CD4-positive, alpha-beta T cell treated with Interleukin-17A for 4 hours (primary cell): ENCODE measurements at regions not wholly inside any gene's neighbourhood (a gene's known extent, or its start where the extent isn't known, plus 50 kb on each side); places are given as distances from the start of the nearest gene placed in this dataset.
"Not testable (repeated sequence)": the region's sequence is repeated elsewhere in the genome, so short reads cannot be mapped to it uniquely, and the experiment has no call there.

ENCODE experiments used
- DNase-seq: peaks from one replicate; pipeline ENCODE4 v3.0.0-alpha.2; 2020; ENCODE audit warnings: mixed read lengths

DNA sequence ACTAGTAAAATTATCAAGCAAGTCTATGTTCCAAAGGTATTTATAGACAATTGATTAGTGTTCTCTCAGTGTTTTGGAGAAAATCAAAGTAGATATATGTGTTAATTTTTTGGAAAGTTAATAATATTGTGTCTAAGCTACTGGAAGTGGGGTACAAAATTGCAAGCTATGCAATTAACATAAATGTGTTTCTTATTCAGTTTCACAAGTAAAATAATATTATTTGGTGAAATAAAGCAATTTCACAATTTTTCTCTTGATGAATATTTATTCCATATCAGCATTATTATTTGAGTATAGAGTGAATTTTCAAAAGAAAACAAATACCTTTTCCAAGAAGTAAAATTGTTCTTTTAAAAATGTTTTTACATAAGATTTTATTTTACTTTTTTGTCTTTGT is 1047.7 kb downstream of the TBL1XR1 start:
- no peak for DNase-seq

GRCh38 chr3:176147251-176147650 is 1050.0 kb downstream of the TBL1XR1 start:
- no peak for DNase-seq

- DNase-seq: no peak
These were observed 1055.4 kb downstream of the TBL1XR1 start for GRCh38 chr3:176141837-176142236.

DNA sequence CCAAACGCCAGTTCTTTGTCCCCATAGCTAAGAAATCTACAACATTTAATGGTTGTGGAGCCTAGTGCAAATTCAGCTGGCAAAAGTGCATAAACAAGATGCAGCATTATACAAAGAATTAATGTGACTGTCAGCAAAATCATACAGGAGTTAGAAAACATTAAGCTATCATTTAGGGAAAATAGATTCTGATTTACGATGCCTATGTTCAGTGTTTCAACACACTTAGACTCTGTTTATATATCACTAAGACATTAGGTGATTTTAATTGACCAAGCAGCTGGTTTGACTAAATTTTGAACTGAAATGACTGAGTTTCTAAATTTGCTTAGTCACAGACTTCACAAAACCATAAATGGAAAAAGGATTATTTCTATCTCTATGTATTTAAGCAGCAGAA is 1076.8 kb downstream of the TBL1XR1 start:
- DNase-seq: no peak

- DNase-seq: no peak
These were observed 1077.5 kb downstream of the TBL1XR1 start for GRCh38 chr3:176119826-176120225.

GRCh38 chr3:176106380-176106779 is 1090.9 kb downstream of the TBL1XR1 start:
- DNase-seq: no peak

GRCh38 chr3:176097027-176097426 is 1100.3 kb downstream of the TBL1XR1 start:
- no peak for DNase-seq

DNA sequence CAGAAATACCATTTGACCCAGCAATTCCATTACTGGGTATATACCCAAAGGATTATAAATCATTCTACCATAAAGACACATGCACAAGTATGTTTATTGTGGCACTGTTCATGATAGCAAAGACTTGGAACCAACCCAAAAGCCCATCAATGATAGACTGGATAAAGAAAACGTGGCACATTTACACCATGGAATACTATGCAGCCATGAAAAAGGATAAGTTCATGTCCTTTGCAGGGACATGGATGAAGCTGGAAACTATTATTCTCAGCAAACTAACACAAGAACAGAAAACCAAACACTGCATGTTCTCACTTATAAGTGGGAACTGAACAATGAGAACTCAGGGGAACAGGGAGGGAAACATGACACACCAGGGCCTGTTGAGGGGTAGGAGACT is 1103.4 kb downstream of the TBL1XR1 start:
- DNase-seq: not testable (repeated sequence)

- no peak for DNase-seq
These were observed 1106.6 kb downstream of the TBL1XR1 start for GRCh38 chr3:176090727-176091126.

DNA sequence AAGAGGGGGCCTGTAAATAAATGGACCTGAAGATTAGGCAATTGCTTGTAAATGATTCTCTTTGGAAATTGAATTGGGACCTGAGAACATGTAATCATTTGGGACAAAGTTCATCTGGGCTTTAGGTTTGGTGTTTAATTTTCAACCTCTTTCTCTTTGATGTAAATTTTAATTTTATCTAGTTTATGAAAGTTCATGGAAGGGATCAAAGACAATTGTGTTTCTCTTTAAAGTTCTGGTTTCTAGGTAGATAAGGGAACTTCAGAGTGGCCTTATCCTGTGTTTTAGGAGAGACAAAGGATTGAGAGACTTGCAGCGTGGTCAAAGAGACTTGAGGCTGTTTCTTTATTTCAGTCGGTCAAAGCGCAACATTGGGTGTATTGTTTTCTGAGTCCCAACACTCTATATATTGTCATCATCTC is 1108.3 kb downstream of the TBL1XR1 start:
- DNase-seq: no peak

DNA sequence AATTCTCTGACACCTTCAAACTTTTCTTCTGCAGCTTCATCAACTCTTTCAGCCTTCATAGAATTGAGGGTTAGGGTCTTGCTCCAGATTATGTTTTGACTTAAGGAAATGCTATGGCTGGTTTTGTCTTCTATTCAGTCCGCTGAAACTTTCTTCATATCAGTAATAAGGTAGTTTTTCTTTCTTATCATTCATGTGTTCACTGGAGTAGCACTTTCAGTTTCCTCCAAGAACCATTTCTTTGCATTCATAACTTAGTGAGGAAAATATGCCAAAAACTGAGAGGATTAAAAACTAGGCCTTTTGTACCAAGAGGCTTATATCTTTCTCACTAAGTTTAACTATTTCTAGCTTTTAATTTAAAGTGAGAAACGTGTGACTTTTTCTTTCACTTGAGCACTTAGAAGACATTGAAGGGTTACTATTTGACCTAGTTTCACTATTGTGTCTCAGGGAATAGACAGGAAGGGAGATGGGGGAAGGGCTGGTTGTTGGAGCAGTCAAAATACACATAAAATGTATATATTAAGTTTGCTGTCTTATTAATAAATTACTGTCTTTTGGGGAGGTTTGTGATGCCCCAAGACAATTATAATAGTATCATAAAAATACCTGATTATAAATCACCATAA is 1110.1 kb downstream of the TBL1XR1 start:
- no peak for DNase-seq

DNA sequence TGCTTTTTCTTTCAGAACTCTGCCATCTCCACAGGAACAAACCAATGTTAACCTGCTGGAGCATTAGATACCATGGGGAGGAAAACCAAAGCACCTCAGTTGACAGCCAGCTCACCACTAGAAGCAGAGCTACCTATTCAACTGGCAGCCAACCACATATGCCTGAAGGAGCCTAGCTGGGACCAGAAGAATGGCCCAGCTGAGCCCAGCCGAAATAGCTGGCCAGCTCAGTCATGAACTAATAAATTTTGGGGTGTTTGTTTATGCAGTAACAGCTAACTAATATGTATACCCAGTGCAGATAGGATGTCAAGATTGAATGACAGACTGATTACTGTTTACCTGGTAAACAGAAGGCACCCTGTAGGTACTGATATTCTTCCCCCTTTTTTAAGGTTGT is 1117.5 kb downstream of the TBL1XR1 start:
- DNase-seq: no peak

DNA sequence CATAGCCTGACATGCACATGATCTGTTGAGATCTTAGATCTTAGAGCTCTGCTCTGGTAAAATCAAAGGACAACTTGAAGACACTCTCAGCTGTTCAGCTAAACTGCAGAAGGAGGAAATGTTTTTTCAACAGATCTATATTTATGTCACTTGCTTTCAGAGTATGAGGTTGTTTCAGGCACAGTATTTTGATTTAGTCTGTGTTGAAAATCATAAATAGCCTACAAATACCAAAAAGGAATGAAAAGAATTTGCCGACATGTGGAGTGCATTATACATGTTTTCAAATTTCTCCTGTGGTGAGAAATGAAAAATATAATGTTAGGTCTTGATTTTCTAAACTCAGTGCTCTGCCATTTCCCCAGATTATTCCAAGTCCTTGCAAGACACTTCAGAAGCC is 1118.4 kb downstream of the TBL1XR1 start:
- no peak for DNase-seq

GRCh38 chr3:176075491-176075890 is 1121.8 kb downstream of the TBL1XR1 start:
- no peak for DNase-seq

DNA sequence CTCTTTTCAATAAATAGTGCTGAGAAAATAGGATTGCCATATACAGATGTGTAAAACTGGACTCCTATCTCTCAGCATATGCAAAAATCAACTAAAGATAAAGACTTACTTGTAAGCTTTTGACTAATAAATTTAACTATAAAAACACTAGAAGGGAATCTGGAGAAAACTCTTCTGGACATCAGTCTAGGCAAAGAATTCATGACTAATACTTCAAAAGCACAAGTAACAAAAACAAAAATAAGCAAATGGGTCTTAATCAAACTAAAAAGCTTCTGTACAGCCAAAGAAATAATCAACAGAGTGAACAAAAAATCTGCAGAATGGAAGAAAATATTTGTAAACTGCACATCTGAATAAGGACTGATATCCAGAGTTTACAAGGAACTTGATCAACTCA is 1122.2 kb downstream of the TBL1XR1 start:
- DNase-seq: no peak

DNA sequence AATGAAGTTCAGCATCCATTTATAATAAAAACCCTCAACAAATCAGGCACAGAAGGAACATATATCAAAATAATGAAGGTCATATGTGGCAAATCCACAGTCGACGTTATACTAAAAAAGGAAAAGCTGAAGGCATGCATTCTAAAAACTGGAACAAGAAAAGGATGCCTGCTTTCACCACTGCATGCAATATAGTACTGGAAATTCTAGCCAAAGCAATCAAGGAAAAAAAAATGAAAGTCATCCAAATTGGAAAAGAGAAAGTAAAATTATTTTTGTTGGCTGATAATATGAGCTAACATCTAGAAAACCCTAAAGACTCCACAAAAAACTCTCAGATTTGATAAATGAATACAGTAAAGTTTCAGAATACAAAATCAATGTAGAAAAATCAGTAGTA is 1123.2 kb downstream of the TBL1XR1 start:
- DNase-seq: no peak

- DNase-seq: no peak
These were observed 1125.3 kb downstream of the TBL1XR1 start for GRCh38 chr3:176071943-176072342.

DNA sequence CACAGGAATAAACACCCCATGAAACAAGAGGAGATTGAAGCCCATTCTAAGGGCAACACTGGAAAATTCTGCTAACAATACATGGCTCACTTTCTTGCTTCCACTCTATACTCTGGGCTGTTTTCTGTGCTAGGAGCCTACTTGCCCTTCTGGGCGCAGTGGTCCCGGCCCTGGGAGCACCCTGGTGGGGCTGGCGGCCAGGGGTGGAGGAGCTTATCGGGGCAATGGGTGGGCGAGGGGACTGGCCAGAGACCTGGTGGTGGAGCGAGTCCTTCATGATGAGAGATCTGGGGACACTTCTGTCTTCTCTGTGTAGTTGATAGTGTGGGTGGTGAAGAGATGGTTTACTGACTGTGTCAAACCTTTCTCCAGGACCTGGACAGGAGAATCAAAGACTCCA is 1128.5 kb downstream of the TBL1XR1 start:
- DNase-seq: no peak

DNA sequence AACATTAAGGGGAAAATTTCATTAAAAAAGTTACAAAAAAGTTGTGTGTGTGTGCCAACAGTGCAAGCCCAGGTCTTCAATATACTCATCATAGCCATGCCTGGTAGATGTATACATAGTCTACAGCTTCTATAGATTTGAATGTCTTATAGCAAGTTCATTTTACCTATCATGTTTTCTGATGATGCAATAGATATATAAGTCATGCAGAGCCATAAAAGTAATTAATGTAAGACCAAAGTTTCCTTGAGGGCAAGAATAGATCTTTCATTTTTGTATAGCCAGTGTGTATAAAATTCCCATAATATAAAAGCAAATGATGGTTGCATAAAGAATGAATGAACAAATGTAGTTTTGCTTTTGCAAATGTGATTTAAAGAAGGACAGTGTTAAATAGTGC is 1138.4 kb downstream of the TBL1XR1 start:
- no peak for DNase-seq

- no peak for DNase-seq
These were observed 1141.4 kb downstream of the TBL1XR1 start for GRCh38 chr3:176055836-176056235.

- no peak for DNase-seq
These were observed 1145.5 kb downstream of the TBL1XR1 start for GRCh38 chr3:176051766-176052165.

GRCh38 chr3:176046703-176047102 is 1150.6 kb downstream of the TBL1XR1 start:
- DNase-seq: no peak

DNA sequence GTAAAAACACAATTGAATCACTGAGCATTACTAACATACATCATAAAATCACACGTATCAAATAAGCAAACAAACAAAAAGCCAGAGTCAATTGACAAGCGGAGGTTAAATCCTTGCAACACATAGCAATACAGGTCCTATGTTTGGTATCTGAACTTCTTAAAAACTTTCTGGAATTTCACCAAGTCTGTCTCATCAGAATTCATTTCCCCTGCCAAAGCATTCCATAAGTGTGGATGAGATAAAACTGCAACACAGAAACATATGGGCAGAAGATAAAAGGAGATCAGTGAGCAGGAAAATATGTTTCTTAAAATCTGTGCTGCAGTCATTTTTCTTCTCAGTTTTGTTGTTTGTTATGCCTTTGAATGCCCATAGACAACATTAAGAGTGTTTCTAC is 1155.5 kb downstream of the TBL1XR1 start:
- DNase-seq: no peak

DNA sequence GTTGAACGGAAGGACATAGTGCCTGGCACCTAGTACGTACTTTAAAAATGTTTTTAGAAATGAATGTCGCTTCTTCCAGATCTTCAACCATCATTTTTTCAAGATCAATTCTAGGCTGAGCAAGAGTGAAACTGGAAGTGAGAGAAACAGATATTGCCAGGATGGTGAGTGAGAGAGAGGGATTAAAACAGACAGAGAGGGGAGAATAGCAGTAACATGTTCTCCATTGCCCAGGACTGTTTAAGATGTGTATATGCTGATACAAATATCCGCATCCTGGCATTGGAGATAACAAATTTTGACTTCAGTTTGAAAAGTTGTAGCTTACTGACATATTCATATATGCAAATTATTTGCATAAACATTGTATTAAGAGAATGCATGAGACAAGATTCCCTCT is 1156.1 kb downstream of the TBL1XR1 start:
- DNase-seq: no peak

GRCh38 chr3:176037636-176038035 is 1159.6 kb downstream of the TBL1XR1 start:
- no peak for DNase-seq

GRCh38 chr3:176032043-176032442 is 1165.2 kb downstream of the TBL1XR1 start:
- no peak for DNase-seq
